WI38 (cell line): ENCODE measurements at regions not wholly inside any gene's neighbourhood (a gene's known extent, or its start where the extent isn't known, plus 50 kb on each side); places are given as distances from the start of the nearest gene placed in this dataset.
"Not testable (repeated sequence)": the region's sequence is repeated elsewhere in the genome, so short reads cannot be mapped to it uniquely, and the experiment has no call there.

Experiments used
- H3K4me3 ChIP-seq: 2 replicates; pipeline ENCODE4 v1.5.1; 2011; ENCODE audit warnings: low read depth, mild to moderate bottlenecking, control low read depth, low read length
- CTCF ChIP-seq: IDR thresholded peaks from 2 replicates; pipeline ENCODE4 v1.5.1; 2012; ENCODE audit warnings: low read depth, mild to moderate bottlenecking, control low read depth, low read length

GRCh38 chr11:28798286-28798685 lies 690.1 kb downstream of the METTL15 start:
- no peak overlapping the region for H3K4me3 ChIP-seq
- no peak for TF ChIP-seq CTCF

DNA sequence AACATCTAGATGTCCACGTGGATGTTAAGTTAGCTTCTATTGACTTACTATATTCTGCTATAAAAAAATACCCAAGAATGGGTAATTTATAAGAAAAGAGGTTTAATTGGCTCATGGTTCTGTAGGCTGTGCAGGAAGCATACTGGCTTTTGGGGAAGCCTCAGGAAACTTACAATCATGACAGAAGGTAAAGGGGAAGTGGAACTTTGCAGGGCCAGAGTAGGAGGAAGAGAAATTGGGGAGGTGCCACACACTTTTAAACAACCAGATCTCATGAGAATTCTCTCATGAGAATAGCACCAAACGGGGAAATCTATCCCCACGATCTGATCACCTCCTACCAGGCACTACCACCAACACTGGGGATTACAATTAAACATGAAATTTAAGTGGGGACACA lies 689.3 kb downstream of the METTL15 start:
- no peak for TF ChIP-seq CTCF
- no peak overlapping the region for H3K4me3 ChIP-seq

DNA sequence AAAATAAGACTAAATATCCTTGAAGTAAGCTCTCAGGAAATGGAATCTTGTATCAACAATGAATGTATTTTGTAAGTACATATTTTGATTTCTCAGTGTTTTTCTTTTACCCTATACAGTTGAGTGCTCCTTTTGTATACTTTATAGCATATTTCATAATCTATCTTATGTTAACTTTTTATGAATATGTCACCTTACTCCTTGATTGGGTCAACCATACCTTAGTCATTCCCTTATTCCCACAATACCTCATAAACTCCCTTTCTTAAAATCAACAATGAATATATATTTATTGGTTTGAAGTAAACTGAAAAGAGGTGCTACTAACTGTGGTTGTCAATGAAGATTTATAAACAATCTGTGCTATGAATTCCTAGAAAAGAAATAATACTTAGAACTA lies 686.2 kb downstream of the METTL15 start:
- TF ChIP-seq CTCF = no peak
- H3K4me3 ChIP-seq = no peak overlapping the region

- no peak overlapping the region for H3K4me3 ChIP-seq
- no peak for TF ChIP-seq CTCF
Observed at GRCh38 chr11:28793282-28793738, 685.1 kb downstream of the METTL15 start.

- no peak overlapping the region for H3K4me3 ChIP-seq
- TF ChIP-seq CTCF = no peak
Observed at GRCh38 chr11:28792856-28793255, 684.7 kb downstream of the METTL15 start.

DNA sequence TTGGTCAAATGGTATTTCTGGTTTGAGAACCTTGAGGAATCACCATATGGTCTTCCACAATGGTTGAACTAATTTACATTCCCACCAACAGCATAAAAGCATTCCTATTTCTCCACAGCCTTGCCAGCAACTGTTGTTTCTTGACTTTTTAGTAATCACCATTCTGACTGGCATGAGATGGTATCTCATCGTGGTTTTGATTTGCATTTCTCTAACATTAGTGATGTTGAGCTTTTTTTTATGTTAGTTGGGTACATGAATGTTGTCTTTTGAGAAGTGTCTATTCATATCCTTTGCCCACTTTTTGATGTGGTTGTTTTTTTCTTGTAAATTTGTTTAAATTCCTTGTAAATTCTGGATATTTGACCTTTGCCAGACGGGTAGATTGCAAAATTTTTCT lies 679.7 kb downstream of the METTL15 start:
- not testable (repeated sequence) for H3K4me3 ChIP-seq

GRCh38 chr11:28777126-28777525 lies 668.9 kb downstream of the METTL15 start:
- no peak for TF ChIP-seq CTCF

DNA sequence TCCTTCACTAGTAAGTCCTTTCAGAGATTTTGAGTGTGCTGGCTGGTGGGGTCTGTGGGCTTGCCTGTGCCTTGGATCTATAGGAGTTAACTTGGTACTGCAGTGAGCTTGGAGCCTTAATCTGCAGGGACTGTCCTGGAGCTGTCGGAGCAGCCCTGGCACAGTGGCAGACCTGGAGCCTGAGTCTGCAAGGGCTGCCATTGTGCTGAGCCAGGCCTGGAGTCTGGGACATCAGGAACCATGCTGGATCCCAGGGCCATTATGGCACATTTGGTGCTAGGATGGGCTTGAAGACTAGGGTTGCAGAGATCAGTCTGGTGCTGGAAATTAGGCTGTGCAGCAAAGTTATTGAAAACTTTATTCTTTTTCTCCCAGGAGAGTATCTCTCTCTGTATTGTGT lies 665.4 kb downstream of the METTL15 start:
- TF ChIP-seq CTCF = no peak
- no peak overlapping the region for H3K4me3 ChIP-seq

More at GRCh38 chr11:28777126-28777525, 668.9 kb downstream of the METTL15 start:
- no peak overlapping the region for H3K4me3 ChIP-seq
